HEK293T (cell line): ENCODE measurements at regions not wholly inside any gene's neighbourhood (a gene's known extent, or its start where the extent isn't known, plus 50 kb on each side); places are given as distances from the start of the nearest gene placed in this dataset.

ENCODE experiments used
- BHLHE40 ChIP-seq: fragments of 450-650 bp; IDR thresholded peaks from 2 replicates; pipeline ENCODE4 v1.6.1; 2016; ENCODE audit warnings: mild to moderate bottlenecking, moderate library complexity, borderline replicate concordance
- ELF4 ChIP-seq: fragments of 450-650 bp; IDR thresholded peaks from 2 replicates; pipeline ENCODE4 v1.6.1; 2017; ENCODE audit warnings: antibody characterized with exemption

GRCh38 chr2:187890690-187891089 is 336.5 kb upstream of the TFPI start:
- no peak for TF ChIP-seq ELF4
- TF ChIP-seq BHLHE40, result no peak
